ENCODE measurements at regions not wholly inside any gene's neighbourhood (a gene's known extent, or its start where the extent isn't known, plus 50 kb on each side); places are given as distances from the start of the nearest gene placed in this dataset.

DNA sequence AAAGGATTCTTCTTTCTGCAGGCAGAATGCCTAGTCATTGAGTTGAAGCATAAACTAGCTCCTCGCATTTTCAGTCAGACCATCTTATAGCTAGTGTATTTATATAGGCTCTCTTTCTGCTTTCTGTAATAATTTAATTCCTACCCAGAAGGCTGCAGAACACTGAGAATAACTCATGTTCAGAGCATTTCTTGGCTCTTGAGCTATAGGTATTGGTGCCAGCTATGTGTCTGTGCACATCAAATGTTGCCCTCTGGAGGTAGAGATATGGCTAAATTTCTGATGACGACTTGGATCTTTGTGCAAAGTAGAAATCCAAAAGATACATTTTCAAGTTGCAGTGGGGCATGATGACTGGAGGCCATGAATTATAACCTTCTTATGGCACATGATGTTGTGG is 336.2 kb upstream of the TPM1 start:
- DNase-seq (ENCODE audit: low spot score), result no peak
- no peaks in the 10 kb centered on the region for H3K36me3 ChIP-seq (ENCODE audit: insufficient read depth, low read length, poor library complexity, severe bottlenecking)
- H3K27ac ChIP-seq (ENCODE audit: low read depth, low read length, poor library complexity, severe bottlenecking), result no peak overlapping the region
- H3K4me3 ChIP-seq (ENCODE audit: low read depth, low read length, poor library complexity, severe bottlenecking), result no peak overlapping the region
- BruUV-seq (replicated peaks), result no TSS peak
- intact Hi-C loops (cut with micrococcal nuclease; ENCODE audit: unreplicated experiment), result no loop called here
- H3K27me3 ChIP-seq (replicated peaks; ENCODE audit: insufficient read depth, low read depth, low read length, poor library complexity), result no peaks in the 10 kb centered on the region
- H3K9me3 ChIP-seq (ENCODE audit: low read depth, low read length, poor library complexity, severe bottlenecking), result no peaks in the 10 kb centered on the region
- ChIA-PET CTCF (no interaction called here), POLR2A (ENCODE audit: low non-redundant PET) (interaction anchor here (0.6 kb wide), 1 partner anchor 43 kb away, joined by 4 read pairs; no protein-coding TSS in a partner anchor)
- TF ChIP-seq, protein P1, sequence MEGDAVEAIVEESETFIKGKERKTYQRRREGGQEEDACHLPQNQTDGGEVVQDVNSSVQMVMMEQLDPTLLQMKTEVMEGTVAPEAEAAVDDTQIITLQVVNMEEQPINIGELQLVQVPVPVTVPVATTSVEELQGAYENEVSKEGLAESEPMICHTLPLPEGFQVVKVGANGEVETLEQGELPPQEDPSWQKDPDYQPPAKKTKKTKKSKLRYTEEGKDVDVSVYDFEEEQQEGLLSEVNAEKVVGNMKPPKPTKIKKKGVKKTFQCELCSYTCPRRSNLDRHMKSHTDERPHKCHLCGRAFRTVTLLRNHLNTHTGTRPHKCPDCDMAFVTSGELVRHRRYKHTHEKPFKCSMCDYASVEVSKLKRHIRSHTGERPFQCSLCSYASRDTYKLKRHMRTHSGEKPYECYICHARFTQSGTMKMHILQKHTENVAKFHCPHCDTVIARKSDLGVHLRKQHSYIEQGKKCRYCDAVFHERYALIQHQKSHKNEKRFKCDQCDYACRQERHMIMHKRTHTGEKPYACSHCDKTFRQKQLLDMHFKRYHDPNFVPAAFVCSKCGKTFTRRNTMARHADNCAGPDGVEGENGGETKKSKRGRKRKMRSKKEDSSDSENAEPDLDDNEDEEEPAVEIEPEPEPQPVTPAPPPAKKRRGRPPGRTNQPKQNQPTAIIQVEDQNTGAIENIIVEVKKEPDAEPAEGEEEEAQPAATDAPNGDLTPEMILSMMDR (conservative IDR thresholded peaks at IDR 0.05; ENCODE audit: low read depth, low read length), result peak; percentile 27; the same call in 1 of the 2 replicates
- TF ChIP-seq EZH2 (IDR thresholded peaks at IDR 0.05; ENCODE audit: borderline replicate concordance, low read depth, low read length, poor library complexity, severe bottlenecking), result no peak
- H3K4me1 ChIP-seq (ENCODE audit: insufficient read depth, low read length, poor library complexity, severe bottlenecking), result no peaks in the 10 kb centered on the region

DNA sequence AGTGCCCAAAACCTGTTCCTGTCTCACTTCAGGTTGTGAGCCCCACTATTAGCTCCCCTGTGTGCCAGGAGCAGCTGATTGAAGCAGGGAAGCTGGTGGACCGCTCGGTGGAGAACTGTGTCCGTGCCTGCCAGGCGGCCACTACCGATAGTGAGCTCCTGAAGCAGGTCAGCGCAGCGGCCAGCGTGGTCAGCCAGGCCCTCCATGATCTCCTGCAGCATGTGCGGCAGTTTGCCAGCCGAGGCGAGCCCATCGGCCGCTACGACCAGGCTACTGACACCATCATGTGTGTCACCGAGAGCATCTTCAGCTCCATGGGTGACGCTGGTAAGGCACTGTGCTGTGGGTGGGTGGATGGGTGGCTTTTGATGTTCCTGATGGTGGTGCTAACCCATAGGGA is 334.1 kb upstream of the TPM1 start:
- ChIA-PET POLR2A (ENCODE audit: low non-redundant PET) (no interaction called here), CTCF (no interaction called here)
- BruUV-seq (replicated peaks), result no TSS peak
- intact Hi-C loops (cut with micrococcal nuclease; ENCODE audit: unreplicated experiment), result no loop called here
- no peak for TF ChIP-seq EZH2 (IDR thresholded peaks at IDR 0.05; ENCODE audit: borderline replicate concordance, low read depth, low read length, poor library complexity, severe bottlenecking)
- TF ChIP-seq, protein P1 (conservative IDR thresholded peaks at IDR 0.05; ENCODE audit: low read depth, low read length), result no peak
- H3K4me3 ChIP-seq (ENCODE audit: low read depth, low read length, poor library complexity, severe bottlenecking), result no peak overlapping the region
- H3K36me3 ChIP-seq (ENCODE audit: insufficient read depth, low read length, poor library complexity, severe bottlenecking), result no peaks in the 10 kb centered on the region
- no peak for DNase-seq (ENCODE audit: low spot score)
- no peaks in the 10 kb centered on the region for H3K4me1 ChIP-seq (ENCODE audit: insufficient read depth, low read length, poor library complexity, severe bottlenecking)
- H3K9me3 ChIP-seq (ENCODE audit: low read depth, low read length, poor library complexity, severe bottlenecking), result no peaks in the 10 kb centered on the region
- H3K27me3 ChIP-seq (replicated peaks; ENCODE audit: insufficient read depth, low read depth, low read length, poor library complexity), result no peaks in the 10 kb centered on the region
- no peak overlapping the region for H3K27ac ChIP-seq (ENCODE audit: low read depth, low read length, poor library complexity, severe bottlenecking)

DNA sequence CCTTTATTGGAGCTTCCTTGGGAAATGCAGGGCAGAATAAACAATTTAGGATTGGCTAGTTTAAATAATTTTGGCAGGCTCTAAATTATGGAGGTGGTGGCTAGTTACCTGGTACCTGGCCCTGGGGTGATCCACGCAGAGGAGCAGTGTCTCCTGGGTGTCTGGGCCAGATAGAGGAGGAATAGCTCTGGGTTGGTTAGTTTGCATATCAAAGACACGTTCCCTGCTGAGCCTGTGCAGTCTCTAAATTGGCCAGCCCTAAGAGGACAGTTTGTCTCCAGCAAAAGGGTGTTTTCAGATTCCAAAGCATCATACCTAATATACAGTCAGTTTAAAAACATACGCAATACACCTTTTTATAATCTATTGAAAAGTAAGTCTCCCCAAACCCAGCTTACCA is 333.3 kb upstream of the TPM1 start:
- no peak overlapping the region for H3K27ac ChIP-seq (ENCODE audit: low read depth, low read length, poor library complexity, severe bottlenecking)
- H3K27me3 ChIP-seq (replicated peaks; ENCODE audit: insufficient read depth, low read depth, low read length, poor library complexity), result no peaks in the 10 kb centered on the region
- TF ChIP-seq, protein P1 (conservative IDR thresholded peaks at IDR 0.05; ENCODE audit: low read depth, low read length), result no peak
- no peak for TF ChIP-seq EZH2 (IDR thresholded peaks at IDR 0.05; ENCODE audit: borderline replicate concordance, low read depth, low read length, poor library complexity, severe bottlenecking)
- intact Hi-C loops (cut with micrococcal nuclease; ENCODE audit: unreplicated experiment), result no loop called here
- H3K4me3 ChIP-seq (ENCODE audit: low read depth, low read length, poor library complexity, severe bottlenecking), result no peak overlapping the region
- CTCF ChIA-PET, result no interaction called here
- H3K9me3 ChIP-seq (ENCODE audit: low read depth, low read length, poor library complexity, severe bottlenecking), result no peaks in the 10 kb centered on the region
- no peak for DNase-seq (ENCODE audit: low spot score)
- no peaks in the 10 kb centered on the region for H3K36me3 ChIP-seq (ENCODE audit: insufficient read depth, low read length, poor library complexity, severe bottlenecking)
- no TSS peak for BruUV-seq (replicated peaks)
- POLR2A ChIA-PET (ENCODE audit: low non-redundant PET), result no interaction called here
- no peaks in the 10 kb centered on the region for H3K4me1 ChIP-seq (ENCODE audit: insufficient read depth, low read length, poor library complexity, severe bottlenecking)

Measured in A673 (cell line).